HG02938 (cell line): ENCODE measurements at regions not wholly inside any gene's neighbourhood (a gene's known extent, or its start where the extent isn't known, plus 50 kb on each side); places are given as distances from the start of the nearest gene placed in this dataset.
A peak's percentile ranks its signal among the peaks of the same experiment; 100 is the strongest.

Experiments used
- ATAC-seq: cut with Tn5 transposase; IDR thresholded peaks from one replicate; pipeline ENCODE4 v1.9.1; 2021; ENCODE audit warnings: mild to moderate bottlenecking, moderate library complexity; ENCODE audit not compliant: unreplicated experiment

DNA sequence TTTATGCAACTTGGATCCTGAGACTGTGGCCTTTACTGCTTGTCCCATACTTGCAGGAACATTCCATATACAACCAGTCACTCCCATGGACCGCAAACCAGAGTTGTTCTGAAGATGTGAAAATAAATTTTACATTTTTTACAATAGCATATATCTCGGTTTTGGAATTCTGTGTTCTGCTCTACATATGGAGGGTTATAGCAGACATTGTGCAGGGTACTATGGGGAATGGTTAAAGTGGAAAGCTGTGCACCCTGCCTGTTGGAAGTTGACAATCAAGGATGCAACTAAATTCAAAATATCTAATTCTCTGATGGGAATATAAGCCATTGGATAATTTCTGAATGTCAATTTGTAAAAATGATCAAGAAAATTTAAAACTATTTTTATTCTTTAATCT is 603.3 kb downstream of the RAB28 start:
- no peak for ATAC-seq

DNA sequence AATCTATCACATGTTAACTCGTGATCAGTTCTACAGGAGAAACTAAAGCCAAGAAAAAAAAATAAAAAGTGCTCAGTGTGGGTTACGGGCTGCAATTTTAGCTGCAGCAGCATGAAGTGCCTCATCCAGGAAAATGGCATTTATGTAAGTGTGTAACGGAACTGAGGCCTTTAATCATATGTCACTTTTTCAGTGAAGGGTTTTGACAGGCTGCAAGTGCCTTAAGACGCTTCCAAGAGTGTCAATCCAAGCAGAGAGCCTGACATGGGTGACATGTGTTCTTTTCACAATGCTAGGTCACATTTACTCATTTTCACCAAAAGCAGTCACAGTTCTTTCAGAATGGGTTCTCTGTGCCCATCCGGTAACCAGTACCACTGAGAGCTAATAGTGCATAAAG is 604.6 kb downstream of the RAB28 start:
- no peak for ATAC-seq

DNA sequence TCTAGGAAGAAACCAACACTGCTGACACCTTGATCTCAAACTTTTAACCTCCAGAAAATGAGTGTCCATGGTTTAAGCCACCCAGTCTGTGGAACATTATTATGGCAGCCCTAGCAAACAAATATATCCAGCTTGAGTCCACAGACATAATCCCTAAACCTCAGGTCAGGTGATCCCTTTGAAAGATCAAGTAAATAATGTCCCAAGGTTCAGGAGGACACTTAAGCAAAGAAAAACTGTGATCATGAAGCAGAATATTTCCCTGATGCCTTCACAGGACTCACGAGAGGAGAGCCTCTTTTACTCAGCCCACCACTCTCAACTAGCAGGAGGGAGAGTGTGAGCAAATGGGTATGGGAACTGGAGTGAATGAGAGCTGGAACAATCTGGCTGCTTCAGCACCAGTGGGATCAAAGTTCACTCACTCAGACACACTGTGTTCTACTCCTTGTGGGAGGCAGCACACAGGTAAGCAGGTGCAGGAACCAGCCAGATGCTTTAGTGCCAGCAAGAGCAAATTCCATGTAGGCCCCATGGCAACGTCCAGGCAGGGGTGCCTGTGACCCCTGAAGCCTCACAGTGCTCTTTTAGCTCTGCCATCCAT is 608.4 kb downstream of the RAB28 start:
- ATAC-seq = no peak

DNA sequence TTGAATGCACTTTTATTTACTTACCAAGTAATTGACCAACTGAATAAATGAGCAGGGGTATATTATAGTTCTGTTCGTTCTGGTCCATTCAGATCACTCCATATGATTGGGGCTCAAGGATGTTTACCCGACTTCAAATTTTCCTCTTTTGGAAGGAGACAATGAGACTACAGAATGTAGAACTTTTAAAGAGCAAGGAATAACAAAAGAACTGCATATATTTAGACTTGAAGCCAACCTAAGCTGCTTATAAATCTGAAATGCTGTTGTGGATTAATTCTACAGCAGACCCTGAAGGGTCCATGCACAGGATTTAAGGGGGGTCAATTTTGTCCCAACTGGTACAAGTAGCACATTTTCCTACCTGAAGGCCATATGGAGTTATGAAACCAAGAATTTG is 610.8 kb downstream of the RAB28 start:
- no peak for ATAC-seq

DNA sequence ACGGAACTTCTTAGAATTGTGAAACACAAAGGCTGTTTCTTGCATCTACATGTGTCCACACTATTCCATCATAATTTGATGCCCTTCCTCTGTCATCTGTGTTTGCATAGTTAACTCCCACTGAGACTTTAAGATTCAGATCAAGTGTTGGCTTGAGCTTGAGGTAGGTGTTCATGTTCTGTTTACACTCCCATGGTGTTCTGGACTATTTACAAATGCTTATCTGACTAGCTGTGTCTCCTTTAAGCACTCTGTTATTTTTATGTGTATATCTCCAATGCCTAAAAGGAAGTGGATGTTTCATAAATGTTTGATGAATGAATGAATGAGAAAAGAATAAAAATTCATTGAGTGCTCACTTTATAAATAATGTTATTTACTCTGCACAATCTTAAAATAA is 622.7 kb downstream of the RAB28 start:
- no peak for ATAC-seq

DNA sequence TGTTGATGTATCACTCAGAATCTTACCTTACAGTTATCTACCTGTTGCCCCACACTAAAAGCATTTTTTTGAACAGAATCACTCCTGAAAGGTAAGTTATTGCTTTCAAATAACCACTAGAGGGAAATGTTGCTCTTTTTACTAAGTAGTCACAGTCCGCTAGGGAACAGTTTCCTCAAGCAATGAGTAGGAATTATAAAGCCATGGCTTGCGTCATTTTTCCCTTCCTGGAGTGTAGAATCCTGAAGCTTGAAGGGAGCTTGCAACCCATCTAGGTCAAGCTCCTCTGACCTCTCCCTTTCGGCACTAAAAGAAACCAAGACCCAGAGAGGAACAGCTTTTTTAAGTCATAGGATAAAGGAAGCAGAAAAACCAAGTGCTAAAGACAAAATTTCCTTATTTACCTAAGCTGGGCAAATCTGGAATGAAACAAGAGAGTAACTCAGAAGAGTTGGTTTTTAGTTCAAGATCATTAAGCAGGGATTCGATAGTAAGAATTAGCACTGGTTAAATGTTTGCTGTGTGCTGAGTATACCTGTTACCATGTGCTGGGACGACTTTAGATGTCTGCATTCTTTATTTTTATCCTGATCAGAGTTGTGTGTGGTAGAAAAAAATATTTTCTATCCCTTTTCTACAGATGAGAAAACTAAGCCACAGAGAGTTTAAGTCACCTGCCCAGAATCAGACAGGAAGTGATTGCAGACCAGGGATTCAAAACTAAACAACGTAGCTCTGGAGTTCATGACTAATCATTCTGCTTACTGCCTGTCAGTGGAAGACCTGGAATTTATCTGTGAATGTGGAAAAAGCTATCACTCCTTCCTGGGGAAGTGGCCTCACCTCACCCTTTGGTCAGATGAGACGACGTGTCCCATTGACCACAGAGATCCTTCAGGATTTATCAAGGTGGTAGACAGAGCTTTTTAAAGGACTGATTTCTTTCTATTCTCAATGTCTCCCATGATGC is 631.5 kb downstream of the RAB28 start:
- ATAC-seq = no peak

DNA sequence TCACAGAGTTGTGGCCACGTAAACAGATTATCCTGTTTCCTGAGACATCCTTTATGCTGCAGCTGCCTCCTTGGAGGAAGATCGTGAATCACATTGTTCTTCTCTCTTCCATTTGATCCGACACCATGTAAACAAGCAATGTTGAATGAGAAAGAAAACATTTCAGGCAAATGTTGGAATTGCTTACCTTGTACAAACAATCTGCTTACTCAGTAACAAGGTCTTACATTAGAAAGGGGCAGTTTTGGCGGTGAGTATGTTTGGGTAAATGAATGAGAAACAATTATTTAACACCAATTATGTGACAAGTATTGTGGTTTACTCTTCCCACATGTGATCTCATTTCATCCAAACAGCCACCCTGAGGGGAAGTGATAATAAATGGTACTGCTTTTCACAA is 637.8 kb downstream of the RAB28 start:
- no peak for ATAC-seq

DNA sequence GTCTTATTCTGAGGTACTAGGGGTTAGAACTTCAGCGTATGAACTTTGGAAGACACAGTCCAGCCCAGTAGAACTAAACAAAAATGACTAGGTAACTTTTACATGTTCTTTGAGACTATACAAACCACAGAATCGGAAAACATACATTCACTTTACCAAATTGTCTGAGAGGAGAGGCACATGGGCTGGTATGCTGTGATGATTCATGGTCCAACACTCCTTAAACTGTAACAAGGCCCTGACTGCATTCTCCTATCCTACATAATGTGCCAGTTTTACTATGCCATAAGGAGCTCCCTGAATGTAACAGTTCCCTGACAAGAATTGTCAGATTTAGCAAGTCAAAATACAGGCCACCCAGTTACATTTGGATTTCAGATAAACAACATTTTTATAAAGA is 640.0 kb downstream of the RAB28 start:
- ATAC-seq = no peak

DNA sequence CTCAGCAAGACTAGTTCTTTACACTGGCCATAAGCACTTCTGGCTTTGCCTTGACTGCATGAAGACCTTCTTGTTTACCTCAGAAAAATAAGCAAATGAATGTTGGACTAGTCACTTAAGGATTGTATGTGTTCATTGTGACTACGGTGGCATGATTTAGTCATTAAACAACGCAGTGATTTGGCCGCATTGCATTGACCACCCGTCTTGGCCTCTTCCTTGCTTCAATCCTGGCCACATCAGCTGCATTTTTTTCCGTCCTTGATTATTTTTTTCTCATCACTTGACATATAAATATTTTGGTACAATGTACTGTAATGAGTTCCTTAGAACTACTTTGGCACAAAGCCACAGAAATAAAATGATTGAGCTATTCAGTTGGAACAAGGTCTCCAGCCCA is 656.2 kb downstream of the RAB28 start:
- ATAC-seq = no peak

DNA sequence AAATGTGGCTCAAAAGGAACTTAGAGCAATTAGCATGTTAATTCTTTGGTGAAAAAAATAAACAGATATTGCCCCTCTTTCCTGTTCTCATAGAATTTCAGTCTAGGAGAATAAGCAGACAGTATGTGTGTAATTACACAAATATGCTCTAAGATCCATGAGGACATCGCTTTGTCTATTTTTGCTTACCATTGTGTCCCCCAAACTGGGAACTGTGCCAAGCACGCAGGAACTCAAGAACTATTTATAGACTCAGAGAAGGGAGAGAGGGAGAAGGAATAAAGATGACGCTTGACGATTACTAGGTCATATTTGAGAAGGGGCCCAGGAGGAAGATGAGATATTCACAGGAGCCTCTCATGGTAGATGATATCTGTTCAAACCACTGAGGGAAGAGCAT is 692.6 kb downstream of the RAB28 start:
- no peak for ATAC-seq

DNA sequence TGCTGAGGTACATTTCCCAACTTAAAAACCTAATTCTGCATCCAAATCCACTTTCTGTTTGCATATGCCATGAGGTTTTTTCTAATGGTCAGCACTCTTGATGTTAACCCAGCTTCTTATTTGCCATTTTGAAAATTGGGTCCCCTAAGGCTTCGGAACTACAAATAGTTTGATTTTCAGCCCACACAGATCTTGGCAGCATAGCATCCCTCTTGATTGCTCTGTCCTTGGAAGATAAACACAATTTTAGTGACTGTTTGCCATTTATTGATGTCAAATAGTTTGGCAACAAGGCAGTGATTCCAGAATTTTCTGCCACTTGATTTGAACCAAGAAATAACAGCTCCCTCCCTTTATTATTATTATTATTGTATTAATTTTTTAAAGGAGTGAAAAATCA is 696.9 kb downstream of the RAB28 start:
- ATAC-seq = no peak

DNA sequence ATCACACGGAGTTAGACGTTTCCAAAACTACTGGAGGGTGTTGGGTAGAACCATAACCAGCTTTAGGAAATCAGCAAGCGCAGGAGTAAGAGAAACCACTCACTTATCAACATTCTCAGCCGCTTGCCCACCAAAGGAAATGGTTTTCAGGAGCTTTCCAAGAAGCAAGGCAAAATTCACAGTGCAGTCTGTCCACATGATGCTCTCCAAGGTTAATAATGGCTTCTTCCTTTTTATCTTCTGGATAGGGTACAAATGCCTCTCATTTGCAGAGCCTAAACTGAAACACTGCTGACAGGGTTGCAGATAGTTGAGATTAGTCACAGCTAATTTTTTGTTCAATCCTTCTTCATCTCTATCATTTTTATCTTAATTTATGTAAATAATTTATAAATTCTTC is 705.4 kb downstream of the RAB28 start:
- ATAC-seq = no peak

DNA sequence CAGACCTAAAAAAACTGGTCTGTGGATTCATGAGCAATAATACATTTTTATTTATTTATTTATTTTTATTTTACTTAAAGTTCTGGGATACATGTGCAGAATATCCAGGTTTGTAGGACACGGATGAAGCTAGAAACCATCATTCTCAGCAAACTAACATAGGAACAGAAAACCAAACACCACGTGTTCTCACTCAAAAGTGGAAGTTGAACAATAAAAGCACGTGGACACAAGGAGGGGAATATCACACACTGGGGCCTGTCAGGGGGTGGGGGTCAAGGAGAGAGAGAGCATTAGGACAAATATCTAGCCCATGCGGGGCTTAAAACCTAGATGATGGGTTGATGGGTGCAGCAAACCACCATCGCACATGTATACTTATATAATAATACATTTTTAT is 705.9 kb downstream of the RAB28 start:
- ATAC-seq = no peak

DNA sequence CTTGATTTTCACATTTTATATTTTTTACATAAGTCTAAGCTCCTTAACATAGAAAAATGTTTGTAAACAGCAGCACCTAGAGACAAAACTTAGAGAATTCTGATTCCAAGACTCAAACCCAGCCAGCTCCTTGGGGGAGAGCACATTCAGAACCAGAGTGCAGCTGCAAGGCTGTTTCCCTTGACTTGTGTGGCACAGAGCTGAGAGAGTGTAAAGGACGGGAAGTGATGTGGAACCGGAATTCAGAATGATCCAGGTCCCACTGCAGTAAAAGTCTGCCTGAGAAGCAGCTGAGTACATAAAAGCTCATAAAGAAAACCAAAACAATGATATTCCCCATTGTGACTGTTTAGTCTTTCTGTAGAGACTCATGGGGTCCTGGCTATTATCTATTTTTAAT is 713.8 kb downstream of the RAB28 start:
- ATAC-seq = no peak

DNA sequence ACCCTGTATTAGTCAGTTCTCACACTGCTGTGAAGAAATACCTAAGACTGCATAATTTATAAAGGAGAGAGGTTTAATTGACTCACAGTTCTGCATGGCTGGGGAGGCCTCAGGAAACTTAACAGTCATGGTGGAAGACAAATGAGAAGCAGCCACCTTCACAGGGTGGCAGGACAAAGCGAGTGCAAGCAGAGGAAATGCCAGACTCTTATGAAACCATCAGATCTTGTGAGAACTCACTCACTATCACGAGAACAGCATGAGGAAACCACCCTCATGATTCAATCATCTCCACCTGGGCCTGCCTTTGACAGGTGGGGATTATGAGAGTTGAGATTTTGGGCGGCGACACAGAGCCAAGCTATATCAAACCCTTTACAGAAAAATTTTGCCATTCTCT is 722.4 kb downstream of the RAB28 start:
- no peak for ATAC-seq

DNA sequence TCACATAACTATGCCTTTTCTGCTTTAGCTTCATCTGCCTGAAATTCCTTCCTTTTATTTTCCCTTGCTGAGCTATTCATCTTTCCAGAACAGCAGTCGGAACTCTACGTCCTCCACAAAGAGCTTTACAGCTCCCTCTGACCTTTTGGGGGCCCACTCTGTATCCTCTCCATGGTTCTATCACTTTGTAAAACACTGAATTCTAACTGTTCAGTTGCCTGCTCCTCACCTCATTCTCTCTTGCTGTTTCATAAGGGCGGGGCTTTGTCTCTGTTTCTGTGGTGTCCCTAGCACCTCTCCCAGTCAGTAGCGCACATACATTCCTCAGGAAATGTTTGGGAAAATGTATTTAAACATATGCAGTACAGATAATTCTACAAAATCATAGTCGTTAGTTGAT is 737.0 kb downstream of the RAB28 start:
- ATAC-seq = no peak

DNA sequence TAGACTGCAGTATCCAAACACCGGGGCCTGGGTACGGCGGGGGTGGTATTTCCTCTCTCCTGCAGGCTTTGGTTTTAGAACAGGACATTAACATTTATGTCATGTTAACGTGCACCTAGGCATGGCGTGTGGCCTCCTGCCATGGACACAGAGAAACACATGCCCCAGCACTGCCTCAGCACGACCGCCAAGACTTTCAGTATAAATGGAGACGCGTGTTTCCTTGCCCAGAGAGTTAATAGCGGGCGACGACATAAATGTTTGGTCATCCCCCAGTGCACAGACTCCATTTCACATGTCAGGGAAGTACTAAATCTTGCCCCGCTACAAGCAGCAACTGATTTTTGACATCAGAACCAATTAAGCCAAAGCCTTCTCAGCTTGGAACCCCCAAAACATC is 737.9 kb downstream of the RAB28 start:
- no peak for ATAC-seq

DNA sequence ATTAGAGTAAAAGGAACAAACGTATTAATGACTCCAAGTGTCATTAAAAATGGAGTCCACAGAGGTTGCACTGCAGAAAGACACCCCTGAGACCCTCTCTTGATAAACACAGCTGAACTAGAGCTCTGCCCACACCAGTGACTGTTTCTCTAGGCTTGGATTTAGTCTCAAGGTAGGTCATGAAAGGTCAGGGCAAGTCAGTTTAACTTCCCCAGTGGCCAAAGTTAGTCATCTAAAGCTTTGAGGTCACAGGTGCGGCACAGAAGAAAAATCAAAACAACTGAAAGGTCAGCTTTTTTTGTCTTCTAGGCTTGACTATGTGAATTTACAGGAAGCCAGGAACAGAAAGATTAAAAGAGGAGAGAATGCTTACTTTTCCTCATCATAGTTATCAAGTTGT is 749.6 kb downstream of the RAB28 start:
- no peak for ATAC-seq

DNA sequence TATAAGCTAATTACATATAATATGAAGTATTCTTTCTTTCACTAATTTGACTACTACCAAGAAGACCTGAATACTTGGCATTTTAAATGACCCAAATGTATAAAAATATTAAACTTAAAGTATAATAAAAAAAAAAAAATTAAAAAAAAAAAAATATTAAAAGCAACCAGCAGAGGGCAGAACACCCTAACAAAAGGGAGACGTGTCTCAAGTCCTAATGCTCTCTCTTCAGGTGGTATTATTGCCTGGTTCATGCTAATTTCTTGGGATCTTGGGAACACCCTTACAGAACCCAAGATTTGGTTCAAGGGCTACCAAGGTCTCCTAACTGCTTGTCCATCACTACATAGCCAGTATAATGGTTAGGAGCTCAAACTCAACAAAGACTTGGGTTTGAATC is 754.8 kb downstream of the RAB28 start:
- peak; percentile 45 for ATAC-seq

DNA sequence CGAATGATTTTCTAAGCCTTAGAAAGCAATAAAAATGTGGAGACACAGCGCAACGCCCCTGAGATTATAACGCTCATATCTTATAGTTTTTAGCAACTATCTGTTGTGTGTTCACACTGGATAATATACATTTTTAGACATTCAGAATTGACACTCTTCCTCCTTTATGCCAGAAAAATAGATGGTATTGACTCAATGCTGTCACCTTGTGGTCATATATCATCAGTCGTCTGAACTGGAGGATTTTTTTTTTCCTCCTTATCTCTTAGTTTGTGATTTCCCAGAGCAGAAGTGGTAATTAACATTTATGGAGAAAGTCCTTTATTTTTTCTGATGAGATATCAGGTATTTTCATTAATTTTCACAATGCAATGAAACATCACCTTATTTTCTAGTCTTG is 759.6 kb downstream of the RAB28 start:
- no peak for ATAC-seq

DNA sequence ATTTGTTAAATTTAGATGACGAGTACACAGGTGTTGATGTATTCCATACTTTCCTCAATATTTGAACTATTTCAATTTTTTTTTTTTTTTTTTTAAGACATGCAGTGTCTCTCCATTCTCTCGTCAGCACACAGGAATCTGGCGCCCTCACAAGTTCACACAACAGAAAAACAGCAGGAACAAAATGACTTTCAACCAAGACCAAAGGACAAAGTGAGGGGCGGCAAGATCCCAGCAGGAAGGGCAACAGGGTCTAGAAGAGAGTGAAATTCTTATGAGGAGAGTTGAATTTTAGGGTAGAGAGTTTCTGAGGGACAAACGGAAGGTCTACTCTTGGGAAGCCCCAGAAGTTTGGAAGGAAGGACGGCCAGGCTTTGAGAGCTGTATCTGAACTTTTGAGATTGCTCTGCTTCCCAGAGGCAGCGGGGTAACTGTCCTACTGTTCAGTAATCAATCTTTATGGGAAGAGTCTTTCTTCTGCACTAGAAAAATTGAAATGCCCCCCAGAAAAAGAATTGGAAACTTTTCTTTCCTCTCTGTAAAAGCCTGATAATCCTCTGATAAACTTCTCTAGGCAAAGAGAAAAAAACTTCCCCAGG is 760.2 kb downstream of the RAB28 start:
- ATAC-seq = no peak

DNA sequence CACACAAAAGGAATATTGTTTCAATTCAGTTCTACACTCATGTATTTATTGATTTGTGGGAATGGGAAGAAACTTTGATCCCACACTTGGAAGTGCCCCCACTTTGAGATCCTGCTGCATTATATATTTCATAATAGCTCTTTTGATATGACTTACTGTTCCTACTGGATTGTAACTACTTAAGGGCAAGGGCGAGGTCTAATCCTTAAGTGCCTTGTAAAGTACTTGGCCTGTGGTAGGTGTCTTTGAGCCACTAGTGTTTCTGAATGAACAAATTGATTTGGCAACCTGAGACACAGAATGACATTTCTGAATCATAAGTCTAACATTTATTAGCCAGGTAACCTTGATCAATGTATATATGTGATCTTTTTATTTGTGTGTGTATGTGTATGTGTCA is 767.2 kb downstream of the RAB28 start:
- no peak for ATAC-seq
